ENCODE measurements at regions not wholly inside any gene's neighbourhood (a gene's known extent, or its start where the extent isn't known, plus 50 kb on each side); places are given as distances from the start of the nearest gene placed in this dataset.

DNA sequence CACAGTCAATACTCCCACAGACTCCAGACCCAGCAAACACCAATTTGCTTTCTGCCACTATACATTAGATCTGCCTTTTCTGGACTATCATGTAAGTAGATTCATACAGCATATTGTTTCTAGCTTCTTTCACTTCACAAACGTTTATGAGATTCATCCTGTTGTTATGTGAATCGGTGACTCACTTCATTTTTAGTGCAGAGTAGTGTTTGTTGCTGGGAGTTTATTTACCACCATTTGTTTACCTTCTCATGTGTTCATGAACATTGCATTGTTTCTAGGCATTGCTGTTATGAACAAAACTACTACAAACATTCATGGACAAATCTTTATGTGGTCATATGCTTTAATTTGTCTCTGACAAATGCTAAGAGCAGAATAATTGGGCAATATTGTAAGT is 807.8 kb upstream of the TMEM132C start:
- WGBS, 2 donors = 66 to 79% methylated on average over 2 of the region's 2 CpGs
- H3K27ac ChIP-seq (ENCODE audit: low read depth in 1 of 2, low read length in 1 of 2) = no peak overlapping the region
- no peak for DNase-seq
- peaks cover 0 to 3% (median 0%) of the 10 kb centered on the region in 5 donors for H3K4me1 ChIP-seq (ENCODE audit: control insufficient read depth in 5 of 5, insufficient read depth in 5 of 5, low read length in 5 of 5)
- H3K9ac ChIP-seq (ENCODE audit: insufficient read depth in 1 of 2, low read length in 2 of 2) = no peak overlapping the region
- peaks cover 0 to 13% (median 0%) of the 10 kb centered on the region in 4 donors for H3K9me3 ChIP-seq (ENCODE audit: control insufficient read depth in 4 of 4, insufficient read depth in 3 of 4, low read length in 3 of 4)
- no peak overlapping the region for H3K4me3 ChIP-seq
- no peak for ATAC-seq (ENCODE audit: insufficient read depth, low FRiP score)
- TF ChIP-seq, protein P1, sequence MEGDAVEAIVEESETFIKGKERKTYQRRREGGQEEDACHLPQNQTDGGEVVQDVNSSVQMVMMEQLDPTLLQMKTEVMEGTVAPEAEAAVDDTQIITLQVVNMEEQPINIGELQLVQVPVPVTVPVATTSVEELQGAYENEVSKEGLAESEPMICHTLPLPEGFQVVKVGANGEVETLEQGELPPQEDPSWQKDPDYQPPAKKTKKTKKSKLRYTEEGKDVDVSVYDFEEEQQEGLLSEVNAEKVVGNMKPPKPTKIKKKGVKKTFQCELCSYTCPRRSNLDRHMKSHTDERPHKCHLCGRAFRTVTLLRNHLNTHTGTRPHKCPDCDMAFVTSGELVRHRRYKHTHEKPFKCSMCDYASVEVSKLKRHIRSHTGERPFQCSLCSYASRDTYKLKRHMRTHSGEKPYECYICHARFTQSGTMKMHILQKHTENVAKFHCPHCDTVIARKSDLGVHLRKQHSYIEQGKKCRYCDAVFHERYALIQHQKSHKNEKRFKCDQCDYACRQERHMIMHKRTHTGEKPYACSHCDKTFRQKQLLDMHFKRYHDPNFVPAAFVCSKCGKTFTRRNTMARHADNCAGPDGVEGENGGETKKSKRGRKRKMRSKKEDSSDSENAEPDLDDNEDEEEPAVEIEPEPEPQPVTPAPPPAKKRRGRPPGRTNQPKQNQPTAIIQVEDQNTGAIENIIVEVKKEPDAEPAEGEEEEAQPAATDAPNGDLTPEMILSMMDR (IDR thresholded peaks at IDR 0.05; ENCODE audit: control extremely low read depth, extremely low read depth) = no peak
- H3K27me3 ChIP-seq (ENCODE audit: control insufficient read depth in 3 of 3, insufficient read depth in 3 of 3, low read length in 2 of 3) = peaks cover 17 to 29% (median 18%) of the 10 kb centered on the region in 3 donors
- no peaks in the 10 kb centered on the region for H3K36me3 ChIP-seq (ENCODE audit: control insufficient read depth in 4 of 4, insufficient read depth in 4 of 4, low read length in 4 of 4)

- 93 to 94% methylated on average over 6 of the region's 6 CpGs for WGBS, 2 donors
- Histone ChIP-seq H3K4me1 (ENCODE audit: control insufficient read depth in 5 of 5, insufficient read depth in 5 of 5, low read length in 5 of 5) (peaks cover 0 to 3% (median 0%) of the 10 kb centered on the region in 5 donors), H3K36me3 (ENCODE audit: control insufficient read depth in 4 of 4, insufficient read depth in 4 of 4, low read length in 4 of 4) (no peaks in the 10 kb centered on the region), H3K27me3 (ENCODE audit: control insufficient read depth in 3 of 3, insufficient read depth in 3 of 3, low read length in 2 of 3) (peaks cover 13 to 24% (median 15%) of the 10 kb centered on the region in 3 donors), H3K9me3 (ENCODE audit: control insufficient read depth in 4 of 4, insufficient read depth in 3 of 4, low read length in 3 of 4) (peaks cover 0 to 13% (median 0%) of the 10 kb centered on the region in 4 donors), H3K27ac (ENCODE audit: low read depth in 1 of 2, low read length in 1 of 2) (no peak overlapping the region), H3K9ac (ENCODE audit: insufficient read depth in 1 of 2, low read length in 2 of 2) (no peak overlapping the region), H3K4me3 (no peak overlapping the region)
- TF ChIP-seq, protein P1 (IDR thresholded peaks at IDR 0.05; ENCODE audit: control extremely low read depth, extremely low read depth) = no peak
- ATAC-seq (ENCODE audit: insufficient read depth, low FRiP score) (no peak), DNase-seq (no peak)
These were observed 807.3 kb upstream of the TMEM132C start for GRCh38 chr12:127459687-127460086.

GRCh38 chr12:127463237-127463636 is 803.7 kb upstream of the TMEM132C start:
- ATAC-seq (ENCODE audit: insufficient read depth, low FRiP score) (no peak), DNase-seq (no peak)
- WGBS, 2 donors = 91 to 98% methylated on average over 1 of the region's 1 CpG
- Histone ChIP-seq H3K4me3 (no peak overlapping the region), H3K27ac (ENCODE audit: low read depth in 1 of 2, low read length in 1 of 2) (no peak overlapping the region), H3K9ac (ENCODE audit: insufficient read depth in 1 of 2, low read length in 2 of 2) (no peak overlapping the region), H3K4me1 (ENCODE audit: control insufficient read depth in 5 of 5, insufficient read depth in 5 of 5, low read length in 5 of 5) (no peaks in the 10 kb centered on the region), H3K27me3 (ENCODE audit: control insufficient read depth in 3 of 3, insufficient read depth in 3 of 3, low read length in 2 of 3) (peaks cover 0 to 2% (median 0%) of the 10 kb centered on the region in 3 donors), H3K9me3 (ENCODE audit: control insufficient read depth in 4 of 4, insufficient read depth in 3 of 4, low read length in 3 of 4) (peaks cover 0 to 5% (median 0%) of the 10 kb centered on the region in 4 donors), H3K36me3 (ENCODE audit: control insufficient read depth in 4 of 4, insufficient read depth in 4 of 4, low read length in 4 of 4) (no peaks in the 10 kb centered on the region)
- TF ChIP-seq, protein P1 (IDR thresholded peaks at IDR 0.05; ENCODE audit: control extremely low read depth, extremely low read depth) = no peak

DNA sequence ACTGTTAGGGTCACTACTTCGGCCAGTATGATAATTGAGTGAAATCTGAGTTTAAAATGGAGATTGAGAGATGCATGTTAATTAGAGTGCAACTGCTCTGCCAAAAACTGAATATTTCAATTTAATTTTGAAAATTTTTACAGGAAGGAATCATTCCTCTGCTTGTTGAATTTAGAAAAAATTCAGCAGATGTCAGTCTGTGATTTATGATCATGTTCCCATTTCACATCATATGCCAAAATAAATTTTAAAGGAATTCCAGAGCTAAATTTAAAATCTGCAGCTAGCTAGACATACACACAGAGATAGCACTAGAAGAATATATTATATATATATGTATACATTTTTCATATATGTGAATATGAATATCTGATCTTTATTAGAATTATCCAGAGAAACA is 797.6 kb upstream of the TMEM132C start:
- TF ChIP-seq, protein P1 (IDR thresholded peaks at IDR 0.05; ENCODE audit: control extremely low read depth, extremely low read depth) = no peak
- Histone ChIP-seq H3K9ac (ENCODE audit: insufficient read depth in 1 of 2, low read length in 2 of 2) (no peak overlapping the region), H3K27ac (ENCODE audit: low read depth in 1 of 2, low read length in 1 of 2) (no peak overlapping the region), H3K36me3 (ENCODE audit: control insufficient read depth in 4 of 4, insufficient read depth in 4 of 4, low read length in 4 of 4) (no peaks in the 10 kb centered on the region), H3K4me1 (ENCODE audit: control insufficient read depth in 5 of 5, insufficient read depth in 5 of 5, low read length in 5 of 5) (no peaks in the 10 kb centered on the region), H3K27me3 (ENCODE audit: control insufficient read depth in 3 of 3, insufficient read depth in 3 of 3, low read length in 2 of 3) (no peaks in the 10 kb centered on the region), H3K9me3 (ENCODE audit: control insufficient read depth in 4 of 4, insufficient read depth in 3 of 4, low read length in 3 of 4) (no peaks in the 10 kb centered on the region), H3K4me3 (no peak overlapping the region)
- DNase-seq (no peak), ATAC-seq (ENCODE audit: insufficient read depth, low FRiP score) (no peak)
- WGBS, 2 donors = 79 to 92% methylated on average over 1 of the region's 1 CpG
